ENCODE measurements at regions not wholly inside any gene's neighbourhood (a gene's known extent, or its start where the extent isn't known, plus 50 kb on each side); places are given as distances from the start of the nearest gene placed in this dataset.

DNA sequence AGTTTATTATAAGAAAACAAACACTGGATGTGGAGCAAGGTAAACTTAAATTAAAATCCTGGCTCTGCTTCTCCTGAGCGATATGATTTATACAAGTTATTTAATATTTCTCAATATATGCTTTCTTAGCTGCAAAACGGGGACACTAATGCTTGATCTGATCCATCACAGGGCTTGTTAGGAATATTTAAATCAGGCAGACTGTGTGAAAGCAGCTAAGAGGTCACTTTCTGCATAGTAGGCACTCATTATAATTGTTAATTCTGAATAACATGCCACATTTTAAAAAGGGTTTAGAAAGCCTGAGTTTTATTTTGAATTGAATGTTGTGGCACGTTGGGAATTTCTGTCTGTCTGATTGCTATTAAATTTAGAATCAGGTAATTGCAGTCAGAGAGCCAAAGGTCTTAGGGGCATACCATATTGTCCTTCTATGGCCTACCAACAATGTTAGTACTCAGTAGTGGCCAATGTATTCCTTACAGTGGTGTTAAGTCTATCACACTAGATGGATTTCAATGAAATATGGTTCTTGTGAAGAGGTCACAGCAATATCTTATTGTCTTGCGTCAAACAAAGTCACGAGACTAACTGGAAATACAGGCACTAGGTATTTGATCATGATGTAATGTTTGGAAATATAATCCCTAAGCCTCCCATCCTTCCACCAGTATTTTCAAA is 890.0 kb upstream of the CDH8 start:
- Histone ChIP-seq H3K36me3 (ENCODE audit: control insufficient read depth, insufficient read depth, low read length) (no peaks in the 10 kb centered on the region), H3K9me3 (ENCODE audit: control insufficient read depth, insufficient read depth, low read depth, low read length) (no peaks in the 10 kb centered on the region), H3K27ac (ENCODE audit: low read length) (no peak overlapping the region), H3K4me3 (ENCODE audit: low read depth in 2 of 2, low read length in 2 of 2) (no peak overlapping the region), H3K27me3 (ENCODE audit: control insufficient read depth, insufficient read depth, low read length) (no peaks in the 10 kb centered on the region), H3K4me1 (ENCODE audit: control insufficient read depth, insufficient read depth, low read length) (no peaks in the 10 kb centered on the region)
- ChIA-PET POLR2A (no interaction called here), CTCF (no interaction called here)
- no TSS peak for BruUV-seq (replicated peaks)
- TF ChIP-seq, protein P1, sequence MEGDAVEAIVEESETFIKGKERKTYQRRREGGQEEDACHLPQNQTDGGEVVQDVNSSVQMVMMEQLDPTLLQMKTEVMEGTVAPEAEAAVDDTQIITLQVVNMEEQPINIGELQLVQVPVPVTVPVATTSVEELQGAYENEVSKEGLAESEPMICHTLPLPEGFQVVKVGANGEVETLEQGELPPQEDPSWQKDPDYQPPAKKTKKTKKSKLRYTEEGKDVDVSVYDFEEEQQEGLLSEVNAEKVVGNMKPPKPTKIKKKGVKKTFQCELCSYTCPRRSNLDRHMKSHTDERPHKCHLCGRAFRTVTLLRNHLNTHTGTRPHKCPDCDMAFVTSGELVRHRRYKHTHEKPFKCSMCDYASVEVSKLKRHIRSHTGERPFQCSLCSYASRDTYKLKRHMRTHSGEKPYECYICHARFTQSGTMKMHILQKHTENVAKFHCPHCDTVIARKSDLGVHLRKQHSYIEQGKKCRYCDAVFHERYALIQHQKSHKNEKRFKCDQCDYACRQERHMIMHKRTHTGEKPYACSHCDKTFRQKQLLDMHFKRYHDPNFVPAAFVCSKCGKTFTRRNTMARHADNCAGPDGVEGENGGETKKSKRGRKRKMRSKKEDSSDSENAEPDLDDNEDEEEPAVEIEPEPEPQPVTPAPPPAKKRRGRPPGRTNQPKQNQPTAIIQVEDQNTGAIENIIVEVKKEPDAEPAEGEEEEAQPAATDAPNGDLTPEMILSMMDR (IDR thresholded peaks at IDR 0.05): no peak
- TF ChIP-seq SIN3A (IDR thresholded peaks at IDR 0.05; ENCODE audit: borderline replicate concordance, insufficient read depth, low read depth, low read length) (no peak), TCF7L2 (IDR thresholded peaks at IDR 0.05; ENCODE audit: low read depth, low read length) (no peak), POLR2AphosphoS5 (IDR thresholded peaks at IDR 0.05; ENCODE audit: low read depth, low read length) (no peak)
- TF ChIP-seq, protein P2, sequence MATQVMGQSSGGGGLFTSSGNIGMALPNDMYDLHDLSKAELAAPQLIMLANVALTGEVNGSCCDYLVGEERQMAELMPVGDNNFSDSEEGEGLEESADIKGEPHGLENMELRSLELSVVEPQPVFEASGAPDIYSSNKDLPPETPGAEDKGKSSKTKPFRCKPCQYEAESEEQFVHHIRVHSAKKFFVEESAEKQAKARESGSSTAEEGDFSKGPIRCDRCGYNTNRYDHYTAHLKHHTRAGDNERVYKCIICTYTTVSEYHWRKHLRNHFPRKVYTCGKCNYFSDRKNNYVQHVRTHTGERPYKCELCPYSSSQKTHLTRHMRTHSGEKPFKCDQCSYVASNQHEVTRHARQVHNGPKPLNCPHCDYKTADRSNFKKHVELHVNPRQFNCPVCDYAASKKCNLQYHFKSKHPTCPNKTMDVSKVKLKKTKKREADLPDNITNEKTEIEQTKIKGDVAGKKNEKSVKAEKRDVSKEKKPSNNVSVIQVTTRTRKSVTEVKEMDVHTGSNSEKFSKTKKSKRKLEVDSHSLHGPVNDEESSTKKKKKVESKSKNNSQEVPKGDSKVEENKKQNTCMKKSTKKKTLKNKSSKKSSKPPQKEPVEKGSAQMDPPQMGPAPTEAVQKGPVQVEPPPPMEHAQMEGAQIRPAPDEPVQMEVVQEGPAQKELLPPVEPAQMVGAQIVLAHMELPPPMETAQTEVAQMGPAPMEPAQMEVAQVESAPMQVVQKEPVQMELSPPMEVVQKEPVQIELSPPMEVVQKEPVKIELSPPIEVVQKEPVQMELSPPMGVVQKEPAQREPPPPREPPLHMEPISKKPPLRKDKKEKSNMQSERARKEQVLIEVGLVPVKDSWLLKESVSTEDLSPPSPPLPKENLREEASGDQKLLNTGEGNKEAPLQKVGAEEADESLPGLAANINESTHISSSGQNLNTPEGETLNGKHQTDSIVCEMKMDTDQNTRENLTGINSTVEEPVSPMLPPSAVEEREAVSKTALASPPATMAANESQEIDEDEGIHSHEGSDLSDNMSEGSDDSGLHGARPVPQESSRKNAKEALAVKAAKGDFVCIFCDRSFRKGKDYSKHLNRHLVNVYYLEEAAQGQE (IDR thresholded peaks at IDR 0.05; ENCODE audit: insufficient read depth in 1 of 2, low read depth in 2 of 2, low read length in 1 of 2): no peak
- DNase-seq (ENCODE audit: low read depth, low spot score): no peak
- intact Hi-C loops (cut with micrococcal nuclease; ENCODE audit: unreplicated experiment): no loop called here
- no peak for ATAC-seq
- in situ Hi-C loops (cut with HindIII; ENCODE audit: low pct_unique_long_range_greater_than_20kb, low sequenced_read_pairs): no loop called here

DNA sequence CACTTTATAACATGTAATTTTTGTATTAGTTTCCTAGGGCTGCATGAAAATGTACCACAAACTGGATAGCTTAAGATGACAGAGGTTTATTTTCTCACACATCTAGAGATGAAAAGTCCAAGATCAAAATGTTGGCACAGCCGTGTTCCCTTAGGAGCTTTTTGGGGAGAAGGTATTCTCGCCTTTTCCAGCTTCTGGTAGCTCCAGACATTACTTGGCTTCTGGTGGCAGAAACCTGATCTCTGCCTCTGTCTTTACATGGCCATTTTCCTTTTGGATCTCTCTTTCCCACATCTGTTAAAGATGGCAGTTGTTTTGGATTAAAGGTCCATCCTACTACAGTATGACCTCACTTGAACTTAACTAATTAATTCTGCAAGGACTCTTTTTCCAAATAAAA is 885.7 kb upstream of the CDH8 start:
- no peak overlapping the region for H3K27ac ChIP-seq (ENCODE audit: low read length)
- intact Hi-C loops (cut with micrococcal nuclease; ENCODE audit: unreplicated experiment): no loop called here
- no TSS peak for BruUV-seq (replicated peaks)
- in situ Hi-C loops (cut with HindIII; ENCODE audit: low pct_unique_long_range_greater_than_20kb, low sequenced_read_pairs): no loop called here
- no peaks in the 10 kb centered on the region for H3K27me3 ChIP-seq (ENCODE audit: control insufficient read depth, insufficient read depth, low read length)
- TF ChIP-seq, protein P2 (IDR thresholded peaks at IDR 0.05; ENCODE audit: insufficient read depth in 1 of 2, low read depth in 2 of 2, low read length in 1 of 2): no peak
- TF ChIP-seq, protein P1 (IDR thresholded peaks at IDR 0.05): no peak
- TF ChIP-seq SIN3A (IDR thresholded peaks at IDR 0.05; ENCODE audit: borderline replicate concordance, insufficient read depth, low read depth, low read length) (no peak), POLR2AphosphoS5 (IDR thresholded peaks at IDR 0.05; ENCODE audit: low read depth, low read length) (no peak), TCF7L2 (IDR thresholded peaks at IDR 0.05; ENCODE audit: low read depth, low read length) (no peak)
- ChIA-PET POLR2A (no interaction called here), CTCF (no interaction called here)
- no peak for DNase-seq (ENCODE audit: low read depth, low spot score)
- H3K36me3 ChIP-seq (ENCODE audit: control insufficient read depth, insufficient read depth, low read length): no peaks in the 10 kb centered on the region
- no peaks in the 10 kb centered on the region for H3K4me1 ChIP-seq (ENCODE audit: control insufficient read depth, insufficient read depth, low read length)
- no peak for ATAC-seq
- H3K9me3 ChIP-seq (ENCODE audit: control insufficient read depth, insufficient read depth, low read depth, low read length): no peaks in the 10 kb centered on the region
- no peak overlapping the region for H3K4me3 ChIP-seq (ENCODE audit: low read depth in 2 of 2, low read length in 2 of 2)
